ENCODE measurements at regions not wholly inside any gene's neighbourhood (a gene's known extent, or its start where the extent isn't known, plus 50 kb on each side); places are given as distances from the start of the nearest gene placed in this dataset.

GRCh38 chr18:57925706-57926105 lies 118.3 kb upstream of the NEDD4L start:
- Histone ChIP-seq H3K9me2 (ENCODE audit: insufficient read depth) (no peaks in the 10 kb centered on the region), H3F3A (replicated peaks; ENCODE audit: low read depth) (no peaks in the 10 kb centered on the region), H3K4me1 (ENCODE audit: insufficient read depth) (no peaks in the 10 kb centered on the region), H3K36me3 (ENCODE audit: insufficient read depth) (no peaks in the 10 kb centered on the region), H4K20me1 (replicated peaks; ENCODE audit: insufficient read depth) (no peaks in the 10 kb centered on the region), H2AFZ (no peak overlapping the region), H3K4me2 (no peak overlapping the region), H3K79me2 (replicated peaks; ENCODE audit: insufficient read depth) (no peaks in the 10 kb centered on the region), H3K27ac (ENCODE audit: low read depth) (no peak overlapping the region), H3K4me3 (no peak overlapping the region), H3K27me3 (ENCODE audit: insufficient read depth) (no peaks in the 10 kb centered on the region)
- TF ChIP-seq POLR2AphosphoS5 (IDR thresholded peaks at IDR 0.05; ENCODE audit: low read depth) = no peak
- no peak for TF ChIP-seq NANOG (IDR thresholded peaks at IDR 0.05; ENCODE audit: borderline replicate concordance)
- TF ChIP-seq ZNF331 (CRISPR knock-in tag; IDR thresholded peaks at IDR 0.05; ENCODE audit: low read depth) = no peak
- no peak for TF ChIP-seq EZH2phosphoT487 (IDR thresholded peaks at IDR 0.05; ENCODE audit: unreplicated experiment)
- H3K4me1 Mint-ChIP-seq = no peaks in the 10 kb centered on the region
- ATAC-seq (no peak), DNase-seq (ENCODE audit: low spot score) (no peak)
- peaks cover 5% of the 10 kb centered on the region for H3K27me3 Mint-ChIP-seq (ENCODE audit: insufficient read depth, low read depth, poor library complexity)
- no peak overlapping the region for H3K4me3 Mint-ChIP-seq
- no peaks in the 10 kb centered on the region for H3K9me3 Mint-ChIP-seq
- H3K36me3 Mint-ChIP-seq (ENCODE audit: low read depth) = no peaks in the 10 kb centered on the region
- no peak overlapping the region for H3K27ac Mint-ChIP-seq

- Mint-ChIP-seq H3K9me3 (no peaks in the 10 kb centered on the region), H3K4me1 (no peaks in the 10 kb centered on the region), H3K27me3 (ENCODE audit: insufficient read depth, low read depth, poor library complexity) (peaks cover 8% of the 10 kb centered on the region), H3K36me3 (ENCODE audit: low read depth) (no peaks in the 10 kb centered on the region), H3K27ac (no peak overlapping the region), H3K4me3 (no peak overlapping the region)
- H3K27ac ChIP-seq (ENCODE audit: low read depth) = no peak overlapping the region
- H3K79me2 ChIP-seq (replicated peaks; ENCODE audit: insufficient read depth) = no peaks in the 10 kb centered on the region
- no peaks in the 10 kb centered on the region for H3K27me3 ChIP-seq (ENCODE audit: insufficient read depth)
- H3K9me2 ChIP-seq (ENCODE audit: insufficient read depth) = peaks cover 5% of the 10 kb centered on the region; the same call in 1 of the 2 replicates
- DNase-seq (ENCODE audit: low spot score) = no peak
- ATAC-seq = no peak
- no peak overlapping the region for H3K4me3 ChIP-seq
- H3K4me1 ChIP-seq (ENCODE audit: insufficient read depth) = no peaks in the 10 kb centered on the region
- H4K20me1 ChIP-seq (replicated peaks; ENCODE audit: insufficient read depth) = no peaks in the 10 kb centered on the region
- H2AFZ ChIP-seq = no peak overlapping the region
- no peaks in the 10 kb centered on the region for H3F3A ChIP-seq (replicated peaks; ENCODE audit: low read depth)
- no peak overlapping the region for H3K4me2 ChIP-seq
- no peaks in the 10 kb centered on the region for H3K36me3 ChIP-seq (ENCODE audit: insufficient read depth)
- TF ChIP-seq EZH2 (IDR thresholded peaks at IDR 0.05; ENCODE audit: low read depth, unreplicated experiment) = no peak
- no peak for TF ChIP-seq EZH2phosphoT487 (IDR thresholded peaks at IDR 0.05; ENCODE audit: unreplicated experiment)
- TF ChIP-seq STAT1 (IDR thresholded peaks at IDR 0.05; ENCODE audit: unreplicated experiment) = no peak
- no peak for TF ChIP-seq ETS1 (IDR thresholded peaks at IDR 0.05)
- no peak for TF ChIP-seq ZNF331 (CRISPR knock-in tag; IDR thresholded peaks at IDR 0.05; ENCODE audit: low read depth)
- no peak for TF ChIP-seq ZNF114 (CRISPR knock-in tag; IDR thresholded peaks at IDR 0.05)
- TF ChIP-seq JUNB (IDR thresholded peaks at IDR 0.05; ENCODE audit: unreplicated experiment) = no peak
- TF ChIP-seq REST (IDR thresholded peaks at IDR 0.05; ENCODE audit: unreplicated experiment) = no peak
- no peak for TF ChIP-seq CREB1 (CRISPR knock-in tag; IDR thresholded peaks at IDR 0.05; ENCODE audit: low read depth)
- TF ChIP-seq NANOG (IDR thresholded peaks at IDR 0.05; ENCODE audit: borderline replicate concordance) = no peak
- TF ChIP-seq CTCF (conservative IDR thresholded peaks at IDR 0.05; ENCODE audit: low read depth in 2 of 2) = no peak
Observed at GRCh38 chr18:57923611-57924010, 120.4 kb upstream of the NEDD4L start.
